Heart right ventricle (tissue), 16 donors: ENCODE measurements at regions not wholly inside any gene's neighbourhood (a gene's known extent, or its start where the extent isn't known, plus 50 kb on each side); places are given as distances from the start of the nearest gene placed in this dataset.

Experiments
- ATAC-seq, 8 donors: fragments of 200-7000 bp; cut with Tn5 transposase; one replicate each; pipeline ENCODE4 v1.9.1; 2020; ENCODE audit warnings: mild to moderate bottlenecking in 8 of 8, moderate library complexity in 8 of 8, moderate number of reproducible peaks in 1 of 8
- DNase-seq, 2 donors: peaks; one replicate each; pipeline ENCODE4 v3.0.0-alpha.2; 2020
- H3K27ac ChIP-seq, 10 donors: fragments of 200-600 bp; sonication (generic) in 2 of 10; one replicate each; pipeline versions ENCODE4 v1.5.0 to v1.8.0; 2020 to 2022; ENCODE audit warnings: mild to moderate bottlenecking in 3 of 10
- H3K27me3 ChIP-seq, 7 donors: fragments of 200-600 bp; one replicate each; pipeline ENCODE4 v1.8.0; 2021 to 2022; ENCODE audit warnings: mild to moderate bottlenecking in 2 of 7
- H3K36me3 ChIP-seq, 9 donors: fragments of 200-600 bp; sonication (generic) in 1 of 9; one replicate each; pipeline versions ENCODE4 v1.5.0 to v1.8.0; 2020 to 2022; ENCODE audit warnings: mild to moderate bottlenecking in 2 of 9
- H3K4me1 ChIP-seq, 9 donors: fragments of 200-600 bp; sonication (generic) in 1 of 9; one replicate each; pipeline versions ENCODE4 v1.5.0 to v1.8.0; 2020 to 2022; ENCODE audit warnings: mild to moderate bottlenecking in 4 of 9
- H3K4me3 ChIP-seq, 10 donors: fragments of 200-600 bp; sonication (generic) in 2 of 10; one replicate each; pipeline versions ENCODE4 v1.5.0 to v1.8.0; 2020 to 2022; ENCODE audit warnings: mild to moderate bottlenecking in 7 of 10, moderate library complexity in 2 of 10
- H3K9me3 ChIP-seq, 11 donors: fragments of 200-600 bp in 10 of 11; sonication (generic) in 2 of 11; one replicate each; pipeline versions ENCODE4 v1.5.0 to v1.8.0; 2013 to 2022; ENCODE audit warnings: mild to moderate bottlenecking in 2 of 11, control low read depth in 1 of 11, moderate library complexity in 1 of 11
- CTCF ChIP-seq, 9 donors: fragments of 200-600 bp; sonication (generic) in 2 of 9; IDR thresholded peaks; one replicate each; pipeline versions ENCODE4 v1.5.0 to v1.8.0; 2021 to 2022; ENCODE audit warnings: antibody characterized with exemption in 9 of 9, mild to moderate bottlenecking in 5 of 9, moderate library complexity in 1 of 9
- WGBS, 2 donors: extraction: QIAGEN DNeasy Blood & Tissue Kit; methylation state at CpG; one replicate each; pipeline ENCODE4 v1.1.7; 2013; ENCODE audit warnings: inconsistent platforms in 1 of 2; 5-methylcytosine and 5-hydroxymethylcytosine counted together
- intact Hi-C, 10 donors: fragments of 100-400 bp; cut with DNase I; formaldehyde crosslinking; loops; one replicate each; pipeline versions ENCODE4 v1.11.1 to v1.14.2; 2022
- donor health status: Arrhythmogenic right ventricular cardiomyopathy.
- donor health status: ischemic (EF 13 %, LVEDD 7.1; RV severe dilation, severe dysfunction).
- donor health status: healthy with polysubstance abuse.
- donor health status: DM: no; HTN: yes; CAD: no.
- donor health status: DM: no; HTN: no; CAD: no.
- donor health status: ischemic (EF 25% LVEDD 6.9; RV normal size, moderate dysfunction).
- donor health status: ischemic (EF 25% LVEDD 5.7; RV mildly dilated, moderate dysfunction).
- donor health status: healthy.
- donor health status: DM: yes; HTN: yes; CAD: no.
- donor health status: Ischemic cardiomyopathy.
- donor health status: ischemic (EF 35%, LVEDD 5.7; RV mildly dilated, moderate dysfunction).
- donor health status: nonischemic (EF 11% LVEDD 7.7; RV severe dilation, severe dysfunction).
- donor health status: DM: yes; HTN: yes; CAD: no.
- donor health status: PGD.
- donor health status: ischemic (EF 29% LVEDD 5.4; RV normal size, mild dysfunction).
- donor health status: nonischemic (EF 23%, LVEDD 6.1; RV moderate dilation, normal function).

DNA sequence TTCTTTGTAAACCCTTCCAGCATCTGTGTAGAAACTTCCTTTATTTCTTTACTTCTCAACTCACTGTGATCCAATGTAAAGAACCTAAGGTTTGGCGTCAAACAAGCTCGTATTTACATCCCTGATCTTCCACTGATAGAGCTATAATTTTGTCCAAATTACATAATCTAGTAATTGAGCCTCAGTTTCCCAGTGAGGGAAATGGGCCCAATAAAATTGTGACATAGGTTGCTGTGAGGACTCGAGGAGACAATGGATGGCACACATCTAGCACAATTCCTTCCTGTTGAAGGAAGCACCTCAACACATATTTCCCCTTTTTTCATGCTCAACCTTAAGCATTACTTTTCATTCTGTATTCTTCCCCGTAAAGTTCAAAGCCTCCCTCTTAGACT, 193.3 kb upstream of the BMPER start:
- TF ChIP-seq CTCF (IDR thresholded peaks at IDR 0.05) = no peak
- H3K36me3 ChIP-seq = no peaks in the 10 kb centered on the region
- 80 to 83% methylated on average over 4 of the region's 4 CpGs for WGBS, 2 donors
- H3K27ac ChIP-seq = no peak overlapping the region
- H3K4me1 ChIP-seq = peaks cover 0 to 10% (median 7%) of the 10 kb centered on the region in 9 donors
- ATAC-seq (no peak), DNase-seq (no peak)
- intact Hi-C loops = loop anchor here in 1 of 10 donors (10.0 kb wide), 1 partner anchor 267 kb away; no protein-coding TSS in a partner anchor
- H3K4me3 ChIP-seq = no peak overlapping the region
- H3K9me3 ChIP-seq = no peaks in the 10 kb centered on the region
- peaks cover 0 to 3% (median 0%) of the 10 kb centered on the region in 7 donors for H3K27me3 ChIP-seq

DNA sequence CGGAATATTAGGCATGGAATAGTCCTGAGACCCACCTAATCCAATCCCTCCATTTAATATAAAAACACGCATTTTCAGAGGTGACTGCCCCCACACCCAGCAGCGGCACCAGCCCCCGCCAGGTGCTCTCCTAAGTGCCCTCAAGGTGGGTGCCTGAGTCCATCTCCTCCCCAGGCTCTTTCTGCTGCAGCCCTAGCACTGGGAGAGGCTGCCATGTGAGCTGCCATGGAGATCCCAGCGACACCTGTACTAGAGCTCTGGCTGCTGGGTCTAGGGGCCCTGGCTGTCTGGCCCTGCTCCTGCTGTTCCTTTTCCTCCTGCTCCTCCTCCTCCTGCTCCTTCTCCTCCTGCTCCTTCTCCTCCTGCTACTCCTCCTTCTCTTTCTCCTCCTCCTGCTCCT, 191.1 kb upstream of the BMPER start:
- WGBS, 2 donors = 82 to 87% methylated on average over 5 of the region's 5 CpGs
- intact Hi-C loops = loop anchor here in 1 of 10 donors (10.0 kb wide), 1 partner anchor 269 kb away; no protein-coding TSS in a partner anchor
- ATAC-seq = no peak
- Histone ChIP-seq H3K27me3 (peaks cover 0 to 3% (median 0%) of the 10 kb centered on the region in 7 donors), H3K4me1 (peaks cover 0 to 14% (median 6%) of the 10 kb centered on the region in 9 donors), H3K36me3 (no peaks in the 10 kb centered on the region), H3K9me3 (no peaks in the 10 kb centered on the region), H3K4me3 (no peak overlapping the region), H3K27ac (no peak overlapping the region)
- no peak for TF ChIP-seq CTCF (IDR thresholded peaks at IDR 0.05)
- no peak for DNase-seq

DNA sequence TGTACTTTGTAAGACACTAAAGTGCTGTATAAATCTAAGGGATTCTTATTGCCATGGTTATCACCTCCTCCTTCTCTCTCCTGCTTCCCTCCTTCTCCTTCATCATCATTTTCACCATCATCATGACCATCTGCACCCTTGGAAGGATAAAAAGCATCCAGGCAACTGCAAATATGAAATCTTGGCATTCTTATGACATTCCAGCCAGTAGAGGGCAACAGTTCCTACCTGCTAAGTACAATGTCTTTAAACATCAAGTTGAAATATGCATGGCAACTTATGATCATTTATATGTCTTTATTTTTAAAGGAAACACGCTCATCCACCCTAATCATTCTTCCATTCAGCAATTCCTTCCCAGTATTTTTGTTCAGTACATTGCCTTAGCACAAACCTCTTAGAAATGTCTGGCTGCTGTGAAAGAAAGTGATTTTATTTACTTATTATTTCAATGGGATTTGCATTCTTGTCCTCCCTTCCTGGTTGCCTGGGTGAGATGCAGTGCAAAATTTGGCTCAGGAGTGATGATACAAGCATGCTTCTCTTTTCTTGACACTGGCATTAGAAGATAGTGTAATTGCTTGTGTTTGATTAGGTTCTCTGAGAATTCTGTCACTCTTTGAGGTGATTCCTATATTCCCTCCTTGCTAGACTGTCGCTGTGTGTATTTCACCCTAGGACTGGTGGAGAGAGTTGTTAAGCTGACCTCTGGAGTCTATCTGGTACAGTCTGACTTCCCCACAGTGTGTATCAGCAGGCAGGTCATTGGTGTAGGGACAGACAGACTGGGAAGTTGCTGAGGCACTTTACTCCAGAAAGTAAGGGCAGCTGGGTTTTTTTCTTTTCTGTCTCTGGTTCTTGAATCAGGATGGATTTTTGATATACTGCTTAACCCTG, 188.5 kb upstream of the BMPER start:
- ATAC-seq (no peak), DNase-seq (no peak)
- TF ChIP-seq CTCF (IDR thresholded peaks at IDR 0.05) = peak; percentile 45 to 78 (median 66)
- intact Hi-C loops = loop anchor here in 3 of 10 donors (1.0 to 10.0 kb wide), 4 partner anchors 27 to 272 kb away; no protein-coding TSS in a partner anchor
- peaks cover 0 to 3% (median 0%) of the 10 kb centered on the region in 7 donors for H3K27me3 ChIP-seq
- no peak overlapping the region for H3K27ac ChIP-seq
- H3K4me1 ChIP-seq = peaks cover 0 to 16% (median 10%) of the 10 kb centered on the region in 9 donors
- 77 to 78% methylated on average over 2 of the region's 2 CpGs for WGBS, 2 donors
- no peaks in the 10 kb centered on the region for H3K36me3 ChIP-seq
- peaks cover 0 to 12% (median 5%) of the 10 kb centered on the region in 11 donors for H3K9me3 ChIP-seq
- H3K4me3 ChIP-seq = no peak overlapping the region

DNA sequence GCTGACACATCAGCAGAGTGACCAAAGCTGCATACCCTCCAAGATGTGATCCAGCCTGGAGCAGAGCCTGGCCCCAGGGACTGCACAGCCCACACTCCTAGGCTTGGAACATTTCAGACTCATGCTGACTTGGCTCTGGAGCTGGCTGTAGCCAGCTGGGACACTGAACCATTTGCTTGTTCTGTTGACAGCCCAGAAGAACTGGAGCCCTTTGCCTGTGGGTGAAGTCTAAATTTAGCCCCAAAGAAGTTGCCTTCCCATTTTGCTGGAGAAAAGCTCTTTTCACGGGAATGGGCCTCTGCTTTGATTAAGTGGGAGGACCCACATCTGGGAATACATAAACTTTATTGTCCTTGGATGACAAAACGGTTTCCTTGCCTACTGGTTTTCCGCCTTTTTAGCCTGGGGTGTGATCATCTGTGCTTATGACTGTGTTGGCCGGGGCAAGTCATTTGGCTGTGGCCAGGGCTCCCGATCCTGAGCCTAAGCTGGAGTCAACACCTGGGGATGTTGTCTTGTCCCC, 186.2 kb upstream of the BMPER start:
- Histone ChIP-seq H3K9me3 (peaks cover 0 to 12% (median 5%) of the 10 kb centered on the region in 11 donors), H3K27ac (peak overlapping the region in 4 of 10 donors; percentile 10 to 63 (median 28)), H3K4me1 (peaks cover 0 to 18% (median 10%) of the 10 kb centered on the region in 9 donors), H3K36me3 (no peaks in the 10 kb centered on the region), H3K27me3 (peaks cover 0 to 3% (median 0%) of the 10 kb centered on the region in 7 donors), H3K4me3 (no peak overlapping the region)
- ATAC-seq = peak; percentile 90 to 97 (median 93)
- DNase-seq = peak; percentile 52 to 59
- TF ChIP-seq CTCF (IDR thresholded peaks at IDR 0.05) = no peak
- 57 to 63% methylated on average over 5 of the region's 5 CpGs for WGBS, 2 donors
- intact Hi-C loops = loop anchor here in 2 of 10 donors (5.0 to 10.0 kb wide), 2 partner anchors 183 to 274 kb away; no protein-coding TSS in a partner anchor
